ENCODE measurements at regions not wholly inside any gene's neighbourhood (a gene's known extent, or its start where the extent isn't known, plus 50 kb on each side); places are given as distances from the start of the nearest gene placed in this dataset.

DNA sequence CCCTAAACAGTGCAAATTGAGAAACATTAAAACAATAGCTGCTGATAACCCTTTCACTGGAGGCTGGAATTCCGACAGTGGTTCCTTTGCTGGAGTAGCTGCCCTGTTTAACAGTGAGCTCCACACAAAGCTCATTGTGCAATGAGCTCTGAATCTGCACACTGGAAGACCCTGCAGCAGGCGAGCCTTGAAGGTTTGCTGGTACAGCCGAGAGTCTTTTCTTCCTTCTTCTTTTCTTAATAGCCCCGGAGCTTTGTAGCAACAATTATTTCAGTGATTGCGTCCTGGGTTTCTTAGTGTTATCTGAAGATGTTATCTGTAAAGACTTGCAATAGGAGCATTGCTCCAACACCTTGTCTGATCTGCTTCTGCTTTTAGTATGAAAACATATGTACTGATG, 50.8 kb upstream of the CXCR4 start:
- no peak for TF ChIP-seq ZNF384 (IDR thresholded peaks at IDR 0.05; ENCODE audit: borderline replicate concordance, low read depth, low read length)
- TF ChIP-seq EZH2 (IDR thresholded peaks at IDR 0.05; ENCODE audit: borderline replicate concordance, control insufficient read depth, low read depth, low read length) = no peak
- TF ChIP-seq, protein P1, sequence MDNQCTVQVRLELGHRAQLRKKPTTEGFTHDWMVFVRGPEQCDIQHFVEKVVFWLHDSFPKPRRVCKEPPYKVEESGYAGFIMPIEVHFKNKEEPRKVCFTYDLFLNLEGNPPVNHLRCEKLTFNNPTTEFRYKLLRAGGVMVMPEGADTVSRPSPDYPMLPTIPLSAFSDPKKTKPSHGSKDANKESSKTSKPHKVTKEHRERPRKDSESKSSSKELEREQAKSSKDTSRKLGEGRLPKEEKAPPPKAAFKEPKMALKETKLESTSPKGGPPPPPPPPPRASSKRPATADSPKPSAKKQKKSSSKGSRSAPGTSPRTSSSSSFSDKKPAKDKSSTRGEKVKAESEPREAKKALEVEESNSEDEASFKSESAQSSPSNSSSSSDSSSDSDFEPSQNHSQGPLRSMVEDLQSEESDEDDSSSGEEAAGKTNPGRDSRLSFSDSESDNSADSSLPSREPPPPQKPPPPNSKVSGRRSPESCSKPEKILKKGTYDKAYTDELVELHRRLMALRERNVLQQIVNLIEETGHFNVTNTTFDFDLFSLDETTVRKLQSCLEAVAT (IDR thresholded peaks at IDR 0.05) = no peak
- TF ChIP-seq POLR2A (IDR thresholded peaks at IDR 0.05; ENCODE audit: low read depth, low read length) = no peak
- TF ChIP-seq, protein P2, sequence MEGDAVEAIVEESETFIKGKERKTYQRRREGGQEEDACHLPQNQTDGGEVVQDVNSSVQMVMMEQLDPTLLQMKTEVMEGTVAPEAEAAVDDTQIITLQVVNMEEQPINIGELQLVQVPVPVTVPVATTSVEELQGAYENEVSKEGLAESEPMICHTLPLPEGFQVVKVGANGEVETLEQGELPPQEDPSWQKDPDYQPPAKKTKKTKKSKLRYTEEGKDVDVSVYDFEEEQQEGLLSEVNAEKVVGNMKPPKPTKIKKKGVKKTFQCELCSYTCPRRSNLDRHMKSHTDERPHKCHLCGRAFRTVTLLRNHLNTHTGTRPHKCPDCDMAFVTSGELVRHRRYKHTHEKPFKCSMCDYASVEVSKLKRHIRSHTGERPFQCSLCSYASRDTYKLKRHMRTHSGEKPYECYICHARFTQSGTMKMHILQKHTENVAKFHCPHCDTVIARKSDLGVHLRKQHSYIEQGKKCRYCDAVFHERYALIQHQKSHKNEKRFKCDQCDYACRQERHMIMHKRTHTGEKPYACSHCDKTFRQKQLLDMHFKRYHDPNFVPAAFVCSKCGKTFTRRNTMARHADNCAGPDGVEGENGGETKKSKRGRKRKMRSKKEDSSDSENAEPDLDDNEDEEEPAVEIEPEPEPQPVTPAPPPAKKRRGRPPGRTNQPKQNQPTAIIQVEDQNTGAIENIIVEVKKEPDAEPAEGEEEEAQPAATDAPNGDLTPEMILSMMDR (IDR thresholded peaks at IDR 0.05 in 2 of 3, conservative IDR thresholded peaks at IDR 0.05 in 1 of 3; ENCODE audit: control insufficient read depth in 2 of 3, extremely low read depth in 1 of 3, insufficient read depth in 1 of 3, low read depth in 3 of 3, low read length in 3 of 3) = no peak
- no peak for TF ChIP-seq SRF (IDR thresholded peaks at IDR 0.05; ENCODE audit: low read depth in 2 of 2, low read length in 2 of 2)

Measured in GM12878 (cell line).